ENCODE measurements at regions not wholly inside any gene's neighbourhood (a gene's known extent, or its start where the extent isn't known, plus 50 kb on each side); places are given as distances from the start of the nearest gene placed in this dataset.

- no peak for TF ChIP-seq CTCF (IDR thresholded peaks at IDR 0.05; ENCODE audit: insufficient read depth, low read length, severe bottlenecking)
- FAIRE-seq = no peak
- no peak overlapping the region for H3K4me3 ChIP-seq (ENCODE audit: low read depth, low read length)
- H3K36me3 ChIP-seq (ENCODE audit: control insufficient read depth, insufficient read depth, low read length) = no peaks in the 10 kb centered on the region
- no peak for DNase-seq (ENCODE audit: low read depth)
- no peaks in the 10 kb centered on the region for H3K27me3 ChIP-seq (ENCODE audit: control insufficient read depth, insufficient read depth, low read length)
Observed at GRCh38 chr5:39519079-39519478, 94.3 kb upstream of the DAB2 start.

- Histone ChIP-seq H3K36me3 (ENCODE audit: control insufficient read depth, insufficient read depth, low read length) (no peaks in the 10 kb centered on the region), H3K27me3 (ENCODE audit: control insufficient read depth, insufficient read depth, low read length) (no peaks in the 10 kb centered on the region), H3K4me3 (ENCODE audit: low read depth, low read length) (no peak overlapping the region)
- TF ChIP-seq CTCF (IDR thresholded peaks at IDR 0.05; ENCODE audit: insufficient read depth, low read length, severe bottlenecking) = no peak
- DNase-seq (ENCODE audit: low read depth) = no peak
- FAIRE-seq = no peak
Observed at GRCh38 chr5:39518516-39518915, 93.7 kb upstream of the DAB2 start.

- no peak for FAIRE-seq
- Histone ChIP-seq H3K27me3 (ENCODE audit: control insufficient read depth, insufficient read depth, low read length) (no peaks in the 10 kb centered on the region), H3K4me3 (ENCODE audit: low read depth, low read length) (no peak overlapping the region), H3K36me3 (ENCODE audit: control insufficient read depth, insufficient read depth, low read length) (no peaks in the 10 kb centered on the region)
- peak; percentile 45 for DNase-seq (ENCODE audit: low read depth)
- no peak for TF ChIP-seq CTCF (IDR thresholded peaks at IDR 0.05; ENCODE audit: insufficient read depth, low read length, severe bottlenecking)
Observed at GRCh38 chr5:39517800-39518199, 93.0 kb upstream of the DAB2 start.

GRCh38 chr5:39515881-39516280, 91.1 kb upstream of the DAB2 start:
- H3K4me3 ChIP-seq (ENCODE audit: low read depth, low read length) = no peak overlapping the region
- no peaks in the 10 kb centered on the region for H3K36me3 ChIP-seq (ENCODE audit: control insufficient read depth, insufficient read depth, low read length)
- no peaks in the 10 kb centered on the region for H3K27me3 ChIP-seq (ENCODE audit: control insufficient read depth, insufficient read depth, low read length)
- no peak for DNase-seq (ENCODE audit: low read depth)
- TF ChIP-seq CTCF (IDR thresholded peaks at IDR 0.05; ENCODE audit: insufficient read depth, low read length, severe bottlenecking) = no peak
- no peak for FAIRE-seq

- Histone ChIP-seq H3K4me3 (ENCODE audit: low read depth, low read length) (no peak overlapping the region), H3K36me3 (ENCODE audit: control insufficient read depth, insufficient read depth, low read length) (no peaks in the 10 kb centered on the region), H3K27me3 (ENCODE audit: control insufficient read depth, insufficient read depth, low read length) (no peaks in the 10 kb centered on the region)
- DNase-seq (ENCODE audit: low read depth) = peak; percentile 47
- TF ChIP-seq CTCF (IDR thresholded peaks at IDR 0.05; ENCODE audit: insufficient read depth, low read length, severe bottlenecking) = no peak
- no peak for FAIRE-seq
Observed at GRCh38 chr5:39513236-39513635, 88.5 kb upstream of the DAB2 start.

GRCh38 chr5:39506211-39506610, 81.4 kb upstream of the DAB2 start:
- TF ChIP-seq CTCF (IDR thresholded peaks at IDR 0.05; ENCODE audit: insufficient read depth, low read length, severe bottlenecking) = no peak
- no peaks in the 10 kb centered on the region for H3K36me3 ChIP-seq (ENCODE audit: control insufficient read depth, insufficient read depth, low read length)
- no peaks in the 10 kb centered on the region for H3K27me3 ChIP-seq (ENCODE audit: control insufficient read depth, insufficient read depth, low read length)
- no peak overlapping the region for H3K4me3 ChIP-seq (ENCODE audit: low read depth, low read length)
- DNase-seq (ENCODE audit: low read depth) (no peak), FAIRE-seq (no peak)

Data from bronchial epithelial cell (primary cell).